GM12873 (cell line): ENCODE measurements at regions not wholly inside any gene's neighbourhood (a gene's known extent, or its start where the extent isn't known, plus 50 kb on each side); places are given as distances from the start of the nearest gene placed in this dataset.

Experiments
- TF ChIP-seq, protein P1 (sequence below): IDR thresholded peaks from 2 replicates; pipeline ENCODE4 v1.5.1; 2012; ENCODE audit warnings: low read depth, mild to moderate bottlenecking, moderate library complexity, low read length, control low read depth; ENCODE audit not compliant: insufficient read depth; ENCODE audit errors: missing control alignments

DNA sequence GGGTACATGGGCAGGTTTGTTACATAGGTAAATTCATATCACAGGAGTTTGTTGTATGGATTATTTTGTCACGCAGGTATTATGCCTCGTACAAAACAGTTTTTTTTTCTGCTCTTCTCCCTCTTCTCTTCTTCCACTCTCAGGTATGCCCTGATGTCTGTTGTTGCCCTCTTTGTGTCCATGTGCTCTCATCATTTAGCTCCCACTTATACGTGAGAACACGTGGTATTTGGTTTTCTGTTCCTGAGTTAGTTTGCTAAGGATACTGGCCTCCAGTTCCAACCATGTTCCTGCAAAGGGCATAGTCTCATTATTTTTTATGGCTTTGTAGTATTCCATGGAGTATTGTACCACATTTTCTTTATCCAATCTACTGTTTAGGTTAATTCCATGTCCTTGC is 65.7 kb downstream of the UNC5CL start:
- TF ChIP-seq, protein P1, sequence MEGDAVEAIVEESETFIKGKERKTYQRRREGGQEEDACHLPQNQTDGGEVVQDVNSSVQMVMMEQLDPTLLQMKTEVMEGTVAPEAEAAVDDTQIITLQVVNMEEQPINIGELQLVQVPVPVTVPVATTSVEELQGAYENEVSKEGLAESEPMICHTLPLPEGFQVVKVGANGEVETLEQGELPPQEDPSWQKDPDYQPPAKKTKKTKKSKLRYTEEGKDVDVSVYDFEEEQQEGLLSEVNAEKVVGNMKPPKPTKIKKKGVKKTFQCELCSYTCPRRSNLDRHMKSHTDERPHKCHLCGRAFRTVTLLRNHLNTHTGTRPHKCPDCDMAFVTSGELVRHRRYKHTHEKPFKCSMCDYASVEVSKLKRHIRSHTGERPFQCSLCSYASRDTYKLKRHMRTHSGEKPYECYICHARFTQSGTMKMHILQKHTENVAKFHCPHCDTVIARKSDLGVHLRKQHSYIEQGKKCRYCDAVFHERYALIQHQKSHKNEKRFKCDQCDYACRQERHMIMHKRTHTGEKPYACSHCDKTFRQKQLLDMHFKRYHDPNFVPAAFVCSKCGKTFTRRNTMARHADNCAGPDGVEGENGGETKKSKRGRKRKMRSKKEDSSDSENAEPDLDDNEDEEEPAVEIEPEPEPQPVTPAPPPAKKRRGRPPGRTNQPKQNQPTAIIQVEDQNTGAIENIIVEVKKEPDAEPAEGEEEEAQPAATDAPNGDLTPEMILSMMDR = no peak

GRCh38 chr6:40972814-40973213 is 66.2 kb downstream of the UNC5CL start:
- TF ChIP-seq, protein P1 = no peak

DNA sequence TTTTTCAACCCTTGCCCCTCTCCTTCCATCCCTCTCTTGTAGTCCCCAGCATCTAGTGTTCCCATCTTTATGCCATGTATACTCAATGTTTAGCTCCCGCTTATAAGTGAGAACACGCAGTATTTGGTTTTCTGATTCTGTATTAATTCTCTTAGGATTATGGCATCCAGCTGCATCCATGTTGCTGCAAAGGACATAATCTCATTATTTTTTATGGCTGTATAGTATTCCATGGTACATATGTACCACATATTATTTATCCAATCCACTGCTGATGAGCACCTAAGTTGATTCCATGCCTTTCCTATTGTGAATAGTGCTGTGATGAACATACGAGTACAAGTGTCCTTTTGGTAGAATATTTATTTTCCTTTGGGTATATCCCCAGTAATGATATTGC is 66.8 kb downstream of the UNC5CL start:
- TF ChIP-seq, protein P1 = no peak

DNA sequence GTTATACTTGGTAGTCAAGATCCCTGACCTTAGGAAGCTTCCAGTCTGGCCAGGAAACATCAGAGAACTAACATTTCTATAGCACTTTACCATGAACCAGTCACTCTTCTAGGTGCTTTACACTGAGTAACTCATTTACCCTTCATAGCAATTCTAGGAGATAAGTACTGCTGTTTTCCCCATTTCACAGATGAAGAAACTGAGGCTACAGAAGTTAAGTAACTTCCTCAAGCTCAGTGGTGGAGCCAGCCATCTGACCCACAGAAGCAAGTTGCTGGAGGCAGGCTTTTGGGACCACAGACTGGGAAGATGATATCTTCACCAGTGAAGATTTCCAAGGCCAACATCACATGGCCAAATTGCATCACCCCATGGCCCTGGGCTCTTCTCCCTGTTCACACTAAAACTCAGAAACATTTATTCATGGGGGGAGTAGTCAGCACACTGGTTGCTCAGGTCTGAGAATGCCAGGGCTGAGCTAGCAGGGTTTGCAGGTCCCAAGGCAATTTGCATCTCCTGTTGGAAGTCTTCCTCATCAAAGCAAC is 70.3 kb downstream of the UNC5CL start:
- TF ChIP-seq, protein P1 = no peak

DNA sequence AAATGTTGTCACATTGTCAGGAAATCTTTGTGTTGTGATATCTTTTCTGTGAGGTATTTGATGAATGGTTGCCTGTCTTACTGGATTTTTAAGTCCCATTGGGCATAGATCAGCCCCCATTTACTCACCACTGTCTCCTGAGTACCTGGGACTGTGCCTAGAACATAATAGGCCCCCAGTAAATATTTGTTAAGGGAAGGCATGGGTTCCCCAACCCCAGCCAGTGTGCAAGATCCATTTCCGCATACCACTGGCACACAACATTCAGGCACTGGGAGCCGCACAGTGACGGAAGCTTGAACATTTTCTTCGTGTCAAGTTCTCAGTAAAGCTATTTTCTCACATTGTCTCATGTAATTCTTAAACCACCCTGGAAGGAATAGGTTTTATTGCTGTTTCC is 72.2 kb downstream of the UNC5CL start:
- TF ChIP-seq, protein P1 = no peak

DNA sequence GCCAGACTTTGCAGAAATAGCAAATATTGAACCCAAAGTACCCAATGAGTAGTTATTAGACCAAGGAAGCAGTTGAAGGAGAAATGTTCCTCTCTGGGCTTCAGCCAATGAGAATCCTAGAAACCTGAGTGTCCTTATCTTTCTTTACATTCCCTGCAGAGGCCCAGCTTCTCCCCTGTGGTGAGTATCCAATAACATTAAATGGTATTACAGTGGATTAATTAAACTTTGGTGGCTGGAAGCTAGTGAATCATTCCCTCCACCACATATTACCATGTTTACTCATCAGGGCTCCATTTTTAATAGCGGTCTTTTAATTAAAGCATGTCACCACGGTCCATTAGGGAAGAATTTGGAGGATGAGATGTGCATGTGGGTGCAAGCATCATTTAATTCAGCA is 74.0 kb downstream of the UNC5CL start:
- TF ChIP-seq, protein P1 = no peak

- TF ChIP-seq, protein P1 = no peak
Observed at GRCh38 chr6:40963019-40963418, 76.0 kb downstream of the UNC5CL start.

DNA sequence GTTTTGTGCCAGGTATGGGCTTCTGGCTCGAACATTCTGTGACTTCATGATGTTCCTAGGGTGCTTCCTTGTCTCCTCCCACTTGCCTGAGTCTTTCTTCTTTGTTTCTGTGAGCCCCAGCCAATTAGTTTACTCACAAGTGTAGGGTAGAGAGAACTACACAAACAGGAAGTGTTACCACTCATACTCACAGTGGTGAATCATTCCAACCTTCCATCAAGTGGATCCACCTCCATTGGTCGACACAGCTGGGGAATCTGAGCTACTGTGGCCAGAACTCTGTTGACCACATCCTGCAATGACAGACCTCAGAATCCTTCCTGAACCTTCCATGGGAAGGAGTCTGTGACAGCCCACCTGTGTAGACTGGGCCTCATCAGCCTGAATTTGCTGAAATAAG is 76.8 kb downstream of the UNC5CL start:
- TF ChIP-seq, protein P1 = no peak
